Fibroblast of gingiva (primary cell): ENCODE measurements at regions not wholly inside any gene's neighbourhood (a gene's known extent, or its start where the extent isn't known, plus 50 kb on each side); places are given as distances from the start of the nearest gene placed in this dataset.

Experiments
- DNase-seq: peaks from one replicate; pipeline ENCODE4 v3.0.0-alpha.2; 2011; ENCODE audit warnings: low read depth

- DNase-seq, result peak; percentile 6
These were observed 52.1 kb upstream of the FREM1 start for GRCh38 chr9:14962193-14962882.

- DNase-seq, result no peak
These were observed 51.3 kb upstream of the FREM1 start for GRCh38 chr9:14961372-14962068.

DNA sequence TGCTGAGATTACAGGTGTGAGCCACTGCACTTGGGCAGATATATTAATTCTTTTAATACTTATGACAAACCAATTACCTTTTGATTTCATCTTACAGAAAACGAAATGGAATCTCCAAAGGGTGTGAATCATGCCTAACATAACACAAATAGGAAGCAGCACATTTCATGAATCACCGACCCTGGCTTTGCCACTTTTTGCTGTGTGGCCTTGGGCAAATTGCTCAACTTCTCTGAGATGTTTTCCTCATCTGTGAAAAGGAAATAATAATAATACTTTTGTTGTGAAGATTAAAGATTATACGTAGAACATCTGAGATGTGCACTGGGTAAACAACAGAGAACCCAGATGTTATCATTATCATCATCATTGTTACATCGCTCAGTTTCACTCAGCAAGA lies 50.7 kb upstream of the FREM1 start:
- no peak for DNase-seq
